ENCODE measurements at regions not wholly inside any gene's neighbourhood (a gene's known extent, or its start where the extent isn't known, plus 50 kb on each side); places are given as distances from the start of the nearest gene placed in this dataset.

- Histone ChIP-seq H3K9me3 (no peaks in the 10 kb centered on the region), H3K36me3 (no peaks in the 10 kb centered on the region), H3K4me1 (no peaks in the 10 kb centered on the region), H3K27me3 (no peaks in the 10 kb centered on the region), H3K4me3 (no peak overlapping the region), H3K27ac (no peak overlapping the region)
- no peak for DNase-seq
- intact Hi-C loops (cut with DNase I), result no loop called here
- TF ChIP-seq POLR2A (IDR thresholded peaks at IDR 0.05) (no peak), CTCF (IDR thresholded peaks at IDR 0.05) (no peak)
- WGBS (ENCODE audit: insufficient coverage, low coverage, low lambda C conversion rate, missing lambda C conversion rate), result 70% methylated on average over 2 of the region's 2 CpGs
- ATAC-seq, result no peak
These were observed 464.1 kb downstream of the RAP2B start for GRCh38 chr3:153626158-153626557.

GRCh38 chr3:153628591-153628990 is 466.6 kb downstream of the RAP2B start:
- H3K4me1 ChIP-seq, result no peaks in the 10 kb centered on the region
- TF ChIP-seq CTCF (IDR thresholded peaks at IDR 0.05) (no peak), POLR2A (IDR thresholded peaks at IDR 0.05) (no peak)
- no peaks in the 10 kb centered on the region for H3K36me3 ChIP-seq

GRCh38 chr3:153629148-153629547 is 467.1 kb downstream of the RAP2B start:
- H3K27ac ChIP-seq, result no peak overlapping the region
- no peak overlapping the region for H3K4me3 ChIP-seq
- WGBS (ENCODE audit: insufficient coverage, low coverage, low lambda C conversion rate, missing lambda C conversion rate), result 42% methylated on average over 2 of the region's 2 CpGs
- no peaks in the 10 kb centered on the region for H3K36me3 ChIP-seq
- no peak for DNase-seq
- no peak for TF ChIP-seq CTCF (IDR thresholded peaks at IDR 0.05)
- TF ChIP-seq POLR2A (IDR thresholded peaks at IDR 0.05), result no peak
- no peaks in the 10 kb centered on the region for H3K27me3 ChIP-seq
- intact Hi-C loops (cut with DNase I), result no loop called here
- ATAC-seq, result no peak
- no peaks in the 10 kb centered on the region for H3K4me1 ChIP-seq
- H3K9me3 ChIP-seq, result no peaks in the 10 kb centered on the region

More at GRCh38 chr3:153628591-153628990, 466.6 kb downstream of the RAP2B start:
- peak; percentile 48 to 82 (median 68) for ATAC-seq
- intact Hi-C loops (cut with DNase I), result no loop called here
- no peak for DNase-seq
- Histone ChIP-seq H3K27me3 (no peaks in the 10 kb centered on the region), H3K27ac (no peak overlapping the region), H3K4me3 (no peak overlapping the region), H3K9me3 (no peaks in the 10 kb centered on the region)
- 24% methylated on average over 4 of the region's 4 CpGs for WGBS (ENCODE audit: insufficient coverage, low coverage, low lambda C conversion rate, missing lambda C conversion rate)

GRCh38 chr3:153631102-153631501 is 469.1 kb downstream of the RAP2B start:
- no peak overlapping the region for H3K27ac ChIP-seq
- H3K27me3 ChIP-seq, result no peaks in the 10 kb centered on the region
- no peak for TF ChIP-seq CTCF (IDR thresholded peaks at IDR 0.05)
- TF ChIP-seq POLR2A (IDR thresholded peaks at IDR 0.05), result no peak
- no peaks in the 10 kb centered on the region for H3K9me3 ChIP-seq
- ATAC-seq, result no peak
- H3K4me1 ChIP-seq, result no peaks in the 10 kb centered on the region
- DNase-seq, result no peak
- 61% methylated on average over 2 of the region's 2 CpGs for WGBS (ENCODE audit: insufficient coverage, low coverage, low lambda C conversion rate, missing lambda C conversion rate)
- intact Hi-C loops (cut with DNase I), result no loop called here
- no peaks in the 10 kb centered on the region for H3K36me3 ChIP-seq
- H3K4me3 ChIP-seq, result no peak overlapping the region

- H3K36me3 ChIP-seq, result no peaks in the 10 kb centered on the region
- no peaks in the 10 kb centered on the region for H3K27me3 ChIP-seq
- intact Hi-C loops (cut with DNase I), result no loop called here
- TF ChIP-seq CTCF (IDR thresholded peaks at IDR 0.05), result no peak
- no peak for TF ChIP-seq POLR2A (IDR thresholded peaks at IDR 0.05)
- no peak for DNase-seq
- no peaks in the 10 kb centered on the region for H3K9me3 ChIP-seq
- H3K4me1 ChIP-seq, result no peaks in the 10 kb centered on the region
- no peak overlapping the region for H3K4me3 ChIP-seq
- 55% methylated on average over 2 of the region's 2 CpGs for whole genome bisulfite sequencing (ENCODE audit: insufficient coverage, low coverage, low lambda C conversion rate, missing lambda C conversion rate)
- ATAC-seq, result no peak
- no peak overlapping the region for H3K27ac ChIP-seq
These were observed 469.6 kb downstream of the RAP2B start for GRCh38 chr3:153631664-153632063.
